ENCODE measurements at regions not wholly inside any gene's neighbourhood (a gene's known extent, or its start where the extent isn't known, plus 50 kb on each side); places are given as distances from the start of the nearest gene placed in this dataset. TPM values are rescaled to one million over a fixed set of nuclear protein-coding genes. Genes with fewer than 3 reads are reported as not detected.

Small RNAs in the stretch of these regions (small RNA-seq; reads per million reads assigned to genes)
- gene RNU6-256P (ENCODE audit: insufficient read length, low read depth), result not detected
